ENCODE measurements at regions not wholly inside any gene's neighbourhood (a gene's known extent, or its start where the extent isn't known, plus 50 kb on each side); places are given as distances from the start of the nearest gene placed in this dataset.

DNA sequence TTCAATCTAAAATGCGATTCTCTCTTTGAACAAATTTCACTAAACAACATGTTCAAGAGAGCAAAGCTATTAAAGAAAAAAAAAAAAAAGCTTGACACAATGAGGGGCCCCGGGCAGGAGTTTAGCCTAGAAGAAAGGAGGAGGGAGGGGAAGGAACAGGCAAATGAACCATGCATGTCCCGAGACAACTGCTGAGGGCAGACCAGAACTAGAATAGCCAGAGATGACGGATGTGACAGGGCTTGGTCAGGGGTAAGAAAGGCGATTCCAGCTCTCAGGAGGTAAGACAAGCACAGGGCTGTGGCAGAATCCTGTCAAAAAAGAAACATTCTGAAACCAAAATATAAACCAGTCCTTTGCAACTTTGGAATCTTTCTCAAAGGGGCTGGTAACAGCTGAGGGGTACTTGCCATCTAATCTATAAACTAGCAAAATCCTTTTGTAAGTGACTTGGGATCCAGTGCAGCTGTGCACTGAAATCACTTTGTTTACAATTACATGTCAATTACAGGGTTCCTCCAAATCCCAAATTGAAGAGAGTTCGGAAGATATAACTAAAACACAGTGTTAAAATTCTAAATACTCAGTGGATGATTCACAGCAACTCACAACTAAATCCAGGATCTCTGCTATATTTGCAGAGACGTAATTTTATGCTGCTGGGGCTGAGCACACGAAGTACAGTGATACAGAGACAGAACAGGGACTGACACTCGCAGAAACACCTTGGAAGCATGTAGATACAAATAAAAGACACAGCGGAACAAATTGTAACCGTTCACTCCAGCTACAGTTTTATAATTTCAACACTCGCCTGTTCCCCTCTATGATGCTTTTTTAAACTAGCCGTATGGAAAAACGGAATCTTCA lies 567.4 kb upstream of the ZFHX3 start:
- DNase-seq (ENCODE audit: low read depth in 2 of 3, low spot score in 2 of 3), result no peak

DNA sequence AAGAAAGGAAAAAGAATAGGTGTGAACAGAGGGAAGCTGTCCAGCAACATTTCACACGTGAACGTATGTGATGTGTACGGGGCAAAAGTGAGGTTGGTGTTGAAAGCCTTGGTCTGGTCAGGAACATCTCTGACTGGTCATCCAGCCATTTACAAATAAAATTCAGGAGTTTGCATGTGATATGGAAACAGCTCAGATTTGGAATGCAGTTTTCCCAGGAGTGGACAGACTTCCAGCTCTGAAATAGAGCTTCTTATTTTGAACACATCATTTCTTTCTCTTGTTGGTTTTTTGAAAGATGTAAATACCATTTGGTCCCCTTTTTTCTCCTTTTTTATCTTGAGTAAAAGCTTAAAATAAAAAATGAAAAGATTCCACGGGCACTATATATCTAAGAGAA lies 566.2 kb upstream of the ZFHX3 start:
- DNase-seq (ENCODE audit: low read depth in 2 of 3, low spot score in 2 of 3), result no peak

DNA sequence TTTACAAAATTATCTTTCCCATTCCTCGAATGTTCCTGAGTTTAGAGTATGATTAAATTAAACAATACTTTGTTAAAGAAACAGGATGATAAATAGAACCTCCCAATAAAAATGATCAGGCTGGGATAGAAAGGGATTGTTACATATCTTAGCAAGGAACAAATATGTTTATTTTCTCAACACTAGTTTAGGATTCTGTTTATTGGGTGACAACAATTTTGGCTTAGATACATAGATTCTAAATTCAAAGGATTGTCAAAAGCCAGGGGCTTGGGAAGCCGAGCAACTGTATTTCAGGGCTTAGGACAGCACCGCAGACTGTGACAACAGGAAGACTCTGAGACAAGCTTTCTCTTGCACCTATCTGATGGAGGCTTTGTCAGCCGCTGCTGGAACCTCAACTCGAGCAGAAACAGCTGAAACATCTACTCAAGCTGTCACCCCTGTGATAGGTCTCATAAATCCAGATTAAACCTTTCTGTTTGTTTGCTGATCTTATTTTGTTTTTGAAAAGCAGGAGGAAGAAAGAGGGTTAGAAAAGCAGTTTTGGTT lies 562.8 kb upstream of the ZFHX3 start:
- no peak for DNase-seq (ENCODE audit: low read depth in 2 of 3, low spot score in 2 of 3)

DNA sequence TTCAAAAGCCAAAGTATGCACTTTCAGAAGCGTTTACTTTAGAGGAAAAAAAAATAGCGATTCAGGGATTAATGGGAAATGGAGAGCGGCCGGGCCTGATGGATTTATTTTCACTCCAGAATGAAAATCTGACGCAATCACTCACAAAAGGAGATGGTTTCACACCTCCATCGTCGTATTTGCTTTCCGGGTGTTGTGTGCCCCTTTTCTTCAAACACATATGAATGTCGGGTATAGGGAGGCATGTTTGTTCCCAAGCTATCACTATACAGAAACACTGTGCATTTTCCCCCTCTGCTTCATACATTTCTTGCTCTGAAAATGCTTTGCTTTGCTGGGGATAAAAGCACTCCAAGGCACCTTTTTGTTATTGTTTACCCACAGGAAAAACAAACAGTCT lies 562.2 kb upstream of the ZFHX3 start:
- DNase-seq (ENCODE audit: low read depth in 2 of 3, low spot score in 2 of 3), result no peak

DNA sequence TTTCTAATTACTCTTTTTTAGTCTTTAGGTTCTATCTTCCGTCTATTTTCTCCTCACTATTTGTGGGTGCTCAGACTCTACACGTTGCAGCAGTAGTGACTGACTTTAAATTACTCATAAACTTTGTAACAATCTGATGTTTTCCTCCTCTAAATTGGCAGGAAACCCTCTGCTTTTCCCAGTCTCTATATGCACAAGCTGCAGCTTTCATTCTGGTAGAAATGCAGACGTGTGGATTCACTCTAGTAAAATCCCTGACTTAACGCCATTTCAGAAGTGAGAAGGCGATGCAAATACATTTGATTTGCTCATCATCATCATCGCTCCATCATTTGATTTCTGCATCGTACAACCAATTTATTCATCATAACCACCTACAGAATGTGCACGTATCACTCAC lies 561.0 kb upstream of the ZFHX3 start:
- no peak for DNase-seq (ENCODE audit: low read depth in 2 of 3, low spot score in 2 of 3)

DNA sequence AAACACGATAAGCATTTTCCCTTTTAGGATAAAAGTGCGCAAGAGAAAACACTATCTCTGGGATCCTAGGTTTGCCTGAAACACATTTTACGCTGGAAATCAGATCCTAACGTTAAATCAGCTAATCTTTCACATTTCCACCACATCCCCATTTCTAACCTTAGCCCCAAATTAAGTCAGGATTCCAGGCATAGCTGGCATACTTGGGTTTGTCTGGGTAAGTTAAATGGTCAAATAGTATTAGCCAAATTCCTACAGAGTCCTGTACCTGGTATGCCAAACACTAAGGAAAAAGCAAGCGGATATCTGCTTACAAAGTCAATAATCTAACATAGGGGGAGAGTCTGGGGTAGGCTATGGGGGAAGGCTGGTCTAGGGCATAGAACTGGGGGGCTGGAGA lies 557.4 kb upstream of the ZFHX3 start:
- no peak for DNase-seq (ENCODE audit: low read depth in 2 of 3, low spot score in 2 of 3)

DNA sequence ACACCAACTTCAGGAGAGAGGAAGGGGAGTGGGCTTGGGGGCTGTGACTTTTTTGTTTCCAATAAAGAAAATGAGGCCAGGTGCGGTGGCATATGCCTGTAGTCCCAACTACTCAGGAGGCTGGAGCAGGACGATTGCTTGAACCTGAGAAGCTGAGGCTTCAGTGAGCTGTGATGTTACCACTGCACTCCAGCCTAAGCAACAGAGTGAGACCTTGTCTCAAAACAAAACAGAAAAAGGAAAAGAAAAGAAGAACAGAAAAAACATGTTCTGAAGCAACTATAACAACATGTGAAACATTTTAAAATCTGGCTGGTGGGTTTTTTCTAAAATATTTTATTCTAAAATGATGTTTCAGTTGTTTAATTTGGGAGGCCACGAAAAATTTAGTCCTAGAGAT lies 554.0 kb upstream of the ZFHX3 start:
- no peak for DNase-seq (ENCODE audit: low read depth in 2 of 3, low spot score in 2 of 3)

DNA sequence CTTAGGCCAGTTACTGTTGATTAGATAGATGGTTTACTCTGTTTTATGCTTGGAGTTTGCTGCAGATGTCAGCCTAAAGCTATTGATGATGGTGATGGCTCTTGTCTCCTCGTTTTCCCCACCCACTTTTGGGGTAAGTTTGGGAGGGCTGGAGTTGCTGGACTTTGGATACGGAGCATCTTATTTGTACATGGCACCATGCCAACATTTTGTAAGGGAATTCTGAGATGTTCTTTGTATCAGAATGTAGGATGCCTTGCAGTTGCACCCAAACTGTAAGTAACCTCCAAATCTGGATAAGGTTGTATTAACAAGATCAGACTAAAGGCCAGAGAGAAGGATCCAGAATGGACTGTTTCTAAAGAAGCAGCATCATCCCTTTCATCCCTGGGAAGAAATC lies 551.9 kb upstream of the ZFHX3 start:
- no peak for DNase-seq (ENCODE audit: low read depth in 2 of 3, low spot score in 2 of 3)

DNA sequence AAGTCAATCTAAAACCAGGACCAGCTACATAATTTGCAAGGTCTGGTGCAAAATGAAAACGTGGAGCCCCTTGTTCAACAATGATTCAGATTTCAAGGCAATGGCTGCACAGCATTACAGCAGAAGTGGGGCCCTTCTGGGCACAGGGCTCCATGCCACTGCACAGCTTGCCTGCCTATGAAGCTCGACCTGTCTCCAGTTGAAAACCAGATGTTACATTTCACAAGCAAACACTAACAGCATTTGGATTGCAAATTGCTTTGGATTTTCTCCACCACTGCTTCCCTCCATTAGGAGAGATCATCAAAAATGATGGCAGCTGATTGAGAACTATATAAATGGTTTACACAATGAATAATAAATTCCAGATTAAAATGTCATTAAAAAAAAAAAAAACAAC lies 551.4 kb upstream of the ZFHX3 start:
- no peak for DNase-seq (ENCODE audit: low read depth in 2 of 3, low spot score in 2 of 3)

DNA sequence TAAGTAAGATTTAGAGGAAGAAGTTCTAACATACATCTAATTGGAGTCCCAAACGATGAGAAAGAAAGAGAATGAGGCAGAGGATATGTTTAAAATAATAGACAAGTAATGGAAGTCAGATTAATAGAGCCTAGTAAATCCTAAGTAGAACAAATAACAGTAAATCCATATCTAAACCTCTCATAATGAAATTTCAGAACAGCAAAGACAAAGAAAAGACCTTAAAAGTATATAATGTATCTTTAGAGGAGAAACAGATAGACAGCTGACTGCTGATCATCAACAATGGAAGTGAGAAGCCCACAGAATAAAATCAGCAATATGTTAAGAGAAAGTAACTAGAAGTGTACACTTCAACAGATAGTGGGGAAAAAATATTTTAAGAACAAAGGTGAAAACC lies 536.2 kb upstream of the ZFHX3 start:
- DNase-seq (ENCODE audit: low read depth in 2 of 3, low spot score in 2 of 3), result no peak

DNA sequence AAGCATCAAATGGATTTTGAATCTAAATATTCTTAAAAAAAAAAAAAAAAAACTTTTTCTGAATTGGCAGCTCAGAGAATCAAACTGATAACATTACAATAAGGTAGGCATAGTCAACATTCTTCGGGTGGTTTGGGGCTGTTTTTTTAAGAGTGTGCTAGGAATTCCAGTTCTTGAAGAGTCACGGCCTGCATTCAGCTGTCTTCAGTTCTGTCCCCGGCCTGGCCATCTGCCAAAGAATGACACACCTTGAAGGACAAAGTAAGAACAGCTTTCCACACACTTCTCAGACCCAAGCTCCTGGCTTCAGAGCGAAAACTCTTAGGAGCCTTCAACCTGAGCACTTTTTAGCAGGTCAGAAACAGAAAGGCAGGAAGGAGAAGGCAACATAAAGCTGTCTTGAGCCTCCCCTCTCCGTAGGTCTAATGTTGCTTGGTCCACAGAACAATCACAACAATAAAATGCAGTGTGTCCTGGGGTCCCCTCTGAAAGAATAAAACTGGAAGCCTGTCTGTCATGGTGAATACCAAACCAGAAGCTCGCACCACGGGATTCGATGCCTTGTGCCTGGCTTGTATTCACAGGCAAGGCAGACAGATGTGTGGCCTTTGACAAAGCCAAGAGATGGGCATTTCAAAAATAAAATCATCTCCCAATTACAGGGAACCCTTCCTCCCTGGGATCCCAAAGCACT lies 524.4 kb upstream of the ZFHX3 start:
- DNase-seq (ENCODE audit: low read depth in 2 of 3, low spot score in 2 of 3), result no peak

DNA sequence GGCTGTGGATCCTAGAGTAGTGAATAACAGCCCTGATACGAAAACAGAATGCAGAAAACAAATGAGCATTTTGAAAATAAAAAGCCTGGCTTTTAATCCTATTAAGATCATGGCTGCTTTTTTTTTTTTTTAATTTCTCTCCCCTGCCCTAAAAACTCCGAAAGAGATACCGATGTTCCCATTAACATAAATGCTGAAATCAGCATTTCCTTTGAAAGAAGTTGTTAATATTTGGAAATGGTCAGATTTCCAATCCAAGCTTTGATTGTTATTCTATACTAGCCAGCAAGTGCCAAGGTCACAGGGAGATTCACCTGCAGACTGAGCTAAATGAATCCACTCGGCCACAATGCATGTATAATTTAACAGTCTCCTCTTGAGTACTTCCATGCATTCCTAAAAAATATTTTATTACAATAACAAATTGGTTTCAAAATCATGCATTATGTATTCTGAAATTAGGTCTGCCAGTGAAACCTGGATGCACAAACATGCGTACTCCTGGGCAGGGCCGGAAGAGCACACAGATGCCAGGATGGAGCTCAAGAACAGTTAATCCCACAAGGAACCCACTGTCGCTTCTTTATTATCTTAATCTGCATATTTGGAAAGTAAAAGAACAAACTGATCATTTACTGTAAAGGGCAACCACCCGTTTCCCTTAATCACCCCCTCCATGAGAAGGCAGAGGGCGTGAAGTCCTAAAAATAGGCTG lies 521.5 kb upstream of the ZFHX3 start:
- no peak for DNase-seq (ENCODE audit: low read depth in 2 of 3, low spot score in 2 of 3)

DNA sequence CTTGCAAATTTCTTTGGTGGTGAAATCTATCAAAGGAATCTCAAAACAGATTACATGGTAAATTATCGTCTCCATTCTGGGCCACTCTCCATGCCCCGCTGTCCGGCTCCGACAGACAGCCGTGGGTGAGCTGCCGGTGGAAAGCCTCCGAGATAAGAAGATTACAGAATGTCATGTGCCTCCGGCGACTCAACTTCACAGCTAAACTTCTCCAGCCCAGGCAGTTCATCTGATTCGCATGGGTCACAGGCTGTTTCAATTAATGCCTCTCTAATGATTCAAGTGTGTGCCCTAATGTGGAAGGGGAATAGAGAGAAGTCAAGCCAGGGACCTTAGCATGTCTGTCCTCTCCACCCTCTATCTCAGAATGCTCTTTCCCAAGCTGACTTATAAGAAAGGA lies 520.8 kb upstream of the ZFHX3 start:
- no peak for DNase-seq (ENCODE audit: low read depth in 2 of 3, low spot score in 2 of 3)

DNA sequence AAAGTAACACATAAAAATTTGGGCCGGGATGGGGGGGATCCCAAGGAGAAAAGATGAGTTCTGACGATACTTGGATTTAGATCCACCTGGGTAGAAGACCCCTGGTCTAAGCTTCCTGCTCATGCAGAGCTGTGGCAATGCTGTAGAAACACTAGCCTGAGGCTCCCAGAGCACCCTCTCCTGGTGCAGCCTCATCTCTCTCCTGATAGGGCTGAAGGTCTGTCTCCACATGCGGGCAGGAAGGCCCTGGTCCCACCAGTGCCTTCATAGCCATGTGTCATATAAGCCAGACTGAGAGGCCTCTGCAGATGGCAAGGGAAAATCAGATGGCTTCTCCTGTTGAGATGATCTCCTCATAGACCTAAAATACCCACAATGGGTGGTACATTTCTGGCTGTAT lies 518.0 kb upstream of the ZFHX3 start:
- no peak for DNase-seq (ENCODE audit: low read depth in 2 of 3, low spot score in 2 of 3)

DNA sequence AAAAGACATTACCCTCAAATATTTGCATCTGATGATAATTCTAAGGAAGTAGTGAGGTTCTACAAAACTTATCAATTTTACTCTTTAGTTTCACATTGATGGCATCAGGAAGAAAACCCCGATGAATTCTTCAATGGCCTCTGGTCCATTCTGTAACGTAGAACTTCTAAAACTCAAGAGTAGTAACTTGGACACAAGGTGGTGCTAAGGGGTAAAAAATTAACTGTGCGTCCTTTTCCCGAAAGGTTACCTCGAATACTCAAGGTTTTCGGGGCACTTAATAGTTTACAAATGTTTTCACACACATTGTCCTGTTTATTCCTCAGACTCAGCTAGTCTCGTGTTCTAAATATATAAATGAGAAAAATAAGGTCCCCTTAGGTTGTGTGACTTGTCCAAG lies 517.3 kb upstream of the ZFHX3 start:
- DNase-seq (ENCODE audit: low read depth in 2 of 3, low spot score in 2 of 3), result no peak

DNA sequence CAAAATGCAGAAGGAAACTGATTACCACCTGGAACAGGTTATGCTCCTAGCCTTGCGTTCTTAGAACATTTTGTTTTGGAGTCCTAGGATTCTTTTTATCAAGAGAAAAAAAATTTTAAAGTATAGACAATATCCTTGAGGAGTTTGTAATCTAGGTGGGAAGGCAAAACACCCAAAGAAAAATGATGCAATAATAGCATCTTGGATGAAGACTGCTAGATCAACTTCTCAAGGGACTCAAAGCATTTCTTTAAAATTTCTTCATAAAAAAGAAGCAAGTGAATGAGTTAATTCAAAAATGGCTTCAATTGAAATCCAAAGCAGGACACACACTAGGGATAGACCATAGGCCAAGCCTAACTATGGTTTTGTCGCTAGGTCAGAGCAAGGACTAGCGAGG lies 515.8 kb upstream of the ZFHX3 start:
- no peak for DNase-seq (ENCODE audit: low read depth in 2 of 3, low spot score in 2 of 3)

DNA sequence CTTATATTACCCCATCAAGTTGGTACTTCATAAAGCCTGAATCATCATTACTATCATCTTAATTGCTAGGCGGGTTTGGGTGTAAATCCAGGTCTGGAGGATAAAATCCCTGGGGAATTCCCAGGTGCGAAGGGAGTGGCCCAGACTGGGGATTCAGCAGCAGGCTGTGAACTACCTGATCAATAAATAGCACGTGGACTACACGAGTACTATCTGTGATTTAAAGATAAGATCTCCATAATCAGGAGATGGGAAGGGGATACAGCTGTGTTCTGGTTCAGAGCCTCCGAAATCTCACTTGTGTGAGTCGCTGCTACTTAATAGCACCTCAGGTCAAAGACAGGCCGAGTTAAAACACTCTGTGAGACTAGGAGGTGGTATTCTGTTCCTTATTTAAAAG lies 512.6 kb upstream of the ZFHX3 start:
- DNase-seq (ENCODE audit: low read depth in 2 of 3, low spot score in 2 of 3), result no peak

DNA sequence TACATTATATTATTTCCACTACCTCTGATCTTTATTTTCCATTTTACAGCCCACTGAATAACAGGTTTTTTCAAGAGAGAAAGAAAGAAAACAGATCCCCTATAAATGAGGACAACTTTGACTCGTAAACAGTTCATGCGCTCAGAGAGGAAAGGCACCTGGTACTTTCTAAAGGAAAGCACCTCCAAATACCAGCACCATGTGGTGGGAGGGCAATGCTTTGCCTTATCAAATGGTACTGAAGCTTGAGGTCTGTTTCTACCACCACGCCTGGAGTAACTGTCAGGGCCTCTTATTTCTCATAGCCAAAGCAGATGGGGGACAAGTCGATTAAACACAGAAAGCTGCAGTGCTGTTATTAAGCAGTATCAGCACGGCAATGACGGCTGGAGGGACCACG lies 510.3 kb upstream of the ZFHX3 start:
- no peak for DNase-seq (ENCODE audit: low read depth in 2 of 3, low spot score in 2 of 3)

DNA sequence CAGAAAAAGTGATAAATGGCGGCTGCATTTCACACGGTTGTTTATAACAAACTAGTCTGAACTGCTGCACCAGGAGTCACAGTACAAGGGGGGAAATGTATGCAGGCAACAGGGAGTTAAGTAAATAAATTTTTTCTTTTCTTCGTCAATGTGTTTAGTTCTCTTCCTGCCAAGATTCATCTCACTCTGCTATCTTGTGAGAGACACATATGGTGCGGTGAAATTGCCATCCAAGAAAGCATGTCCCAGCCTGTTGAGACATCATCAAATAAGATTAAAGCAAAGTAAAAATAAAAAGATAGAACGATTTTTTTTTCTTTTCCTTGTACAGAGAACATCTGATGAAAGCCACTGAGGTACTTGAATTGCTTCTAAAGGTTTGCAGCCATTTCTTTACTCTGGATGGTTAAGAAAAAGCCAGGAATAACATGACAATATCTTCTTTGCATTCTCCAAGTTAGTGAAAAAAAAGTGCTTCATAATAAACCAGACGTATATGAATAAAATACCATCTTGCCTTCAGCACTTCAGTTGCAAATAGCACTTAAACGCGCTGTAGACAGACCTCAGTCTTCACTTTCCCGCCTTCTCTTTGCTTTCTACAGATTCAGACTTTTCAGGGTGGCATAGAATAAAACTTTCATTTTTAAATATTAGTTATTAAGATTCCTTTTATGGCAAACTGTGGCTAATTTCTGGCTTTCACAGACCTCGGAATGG lies 506.2 kb upstream of the ZFHX3 start:
- DNase-seq (ENCODE audit: low read depth in 2 of 3, low spot score in 2 of 3), result no peak

DNA sequence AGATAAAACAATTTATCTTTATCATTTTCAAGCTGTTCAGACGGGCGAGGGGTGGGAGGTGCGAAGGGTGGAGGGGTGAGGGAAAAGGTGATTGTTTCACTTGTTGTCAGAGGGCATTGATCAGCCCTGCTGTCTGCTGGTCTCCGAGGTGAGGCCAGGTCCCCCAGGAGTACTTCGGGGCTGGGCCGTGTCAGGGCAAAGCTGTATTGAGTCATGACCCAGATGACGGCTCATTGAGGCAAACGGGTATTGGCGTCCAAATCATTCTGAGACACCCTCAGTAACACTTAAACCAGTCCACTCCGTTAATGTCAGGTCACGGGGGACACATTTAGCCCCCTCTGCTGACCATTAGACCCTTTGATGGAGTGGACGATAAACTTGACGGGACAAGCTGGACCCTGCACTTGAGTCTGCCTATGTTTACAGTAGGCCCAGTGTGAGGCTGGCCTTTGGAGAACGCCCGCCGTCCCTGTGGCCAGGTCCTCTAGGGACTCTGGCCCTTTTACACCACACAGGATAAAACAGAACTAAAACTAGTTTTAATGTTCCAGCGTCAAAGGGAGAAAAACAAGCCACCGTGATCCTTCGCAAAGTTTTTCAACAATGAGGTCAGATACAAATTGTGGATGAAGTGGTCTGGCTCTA lies 502.2 kb upstream of the ZFHX3 start:
- DNase-seq (ENCODE audit: low read depth in 2 of 3, low spot score in 2 of 3), result no peak
